ENCODE measurements at regions not wholly inside any gene's neighbourhood (a gene's known extent, or its start where the extent isn't known, plus 50 kb on each side); places are given as distances from the start of the nearest gene placed in this dataset.

DNA sequence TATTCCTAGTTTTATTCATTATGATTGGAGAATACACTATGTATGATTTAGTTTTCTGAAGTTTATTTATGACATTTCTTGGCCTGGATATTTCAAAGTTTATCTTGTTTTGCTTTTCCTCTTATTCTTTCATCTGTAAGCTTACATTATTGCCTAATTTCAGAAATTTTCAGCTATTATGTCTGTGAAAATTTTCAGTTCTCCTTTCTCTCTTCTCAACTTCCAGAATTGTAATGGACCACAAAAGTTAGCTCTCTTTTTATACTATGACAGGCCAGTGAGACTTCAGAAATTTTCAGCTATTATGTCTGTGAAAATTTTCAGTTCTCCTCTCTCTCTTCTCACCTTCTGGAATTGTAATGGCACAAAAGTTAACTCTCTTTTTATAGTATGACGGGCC, 97.2 kb upstream of the SCN7A start:
- TF ChIP-seq, protein P1, sequence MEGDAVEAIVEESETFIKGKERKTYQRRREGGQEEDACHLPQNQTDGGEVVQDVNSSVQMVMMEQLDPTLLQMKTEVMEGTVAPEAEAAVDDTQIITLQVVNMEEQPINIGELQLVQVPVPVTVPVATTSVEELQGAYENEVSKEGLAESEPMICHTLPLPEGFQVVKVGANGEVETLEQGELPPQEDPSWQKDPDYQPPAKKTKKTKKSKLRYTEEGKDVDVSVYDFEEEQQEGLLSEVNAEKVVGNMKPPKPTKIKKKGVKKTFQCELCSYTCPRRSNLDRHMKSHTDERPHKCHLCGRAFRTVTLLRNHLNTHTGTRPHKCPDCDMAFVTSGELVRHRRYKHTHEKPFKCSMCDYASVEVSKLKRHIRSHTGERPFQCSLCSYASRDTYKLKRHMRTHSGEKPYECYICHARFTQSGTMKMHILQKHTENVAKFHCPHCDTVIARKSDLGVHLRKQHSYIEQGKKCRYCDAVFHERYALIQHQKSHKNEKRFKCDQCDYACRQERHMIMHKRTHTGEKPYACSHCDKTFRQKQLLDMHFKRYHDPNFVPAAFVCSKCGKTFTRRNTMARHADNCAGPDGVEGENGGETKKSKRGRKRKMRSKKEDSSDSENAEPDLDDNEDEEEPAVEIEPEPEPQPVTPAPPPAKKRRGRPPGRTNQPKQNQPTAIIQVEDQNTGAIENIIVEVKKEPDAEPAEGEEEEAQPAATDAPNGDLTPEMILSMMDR (IDR thresholded peaks at IDR 0.05; ENCODE audit: poor library complexity), result no peak
- no peak for TF ChIP-seq EZH2 (IDR thresholded peaks at IDR 0.05; ENCODE audit: borderline replicate concordance)
